LNCaP clone FGC (cell line): ENCODE measurements at regions not wholly inside any gene's neighbourhood (a gene's known extent, or its start where the extent isn't known, plus 50 kb on each side); places are given as distances from the start of the nearest gene placed in this dataset.

Source experiments
- DNase-seq: peaks from one replicate; pipeline ENCODE4 v3.0.0-alpha.2; 2011; ENCODE audit warnings: low read depth
- H3K4me3 ChIP-seq: 2 replicates; pipeline ENCODE4 v1.5.1; 2011; ENCODE audit warnings: mild to moderate bottlenecking, low read depth, low read length, control low read depth
- TF ChIP-seq, protein P1 (sequence below): IDR thresholded peaks from 2 replicates; pipeline ENCODE4 v1.5.1; 2012; ENCODE audit warnings: mild to moderate bottlenecking; ENCODE audit not compliant: control insufficient read depth, insufficient read depth; ENCODE audit errors: extremely low read depth

- TF ChIP-seq, protein P1, sequence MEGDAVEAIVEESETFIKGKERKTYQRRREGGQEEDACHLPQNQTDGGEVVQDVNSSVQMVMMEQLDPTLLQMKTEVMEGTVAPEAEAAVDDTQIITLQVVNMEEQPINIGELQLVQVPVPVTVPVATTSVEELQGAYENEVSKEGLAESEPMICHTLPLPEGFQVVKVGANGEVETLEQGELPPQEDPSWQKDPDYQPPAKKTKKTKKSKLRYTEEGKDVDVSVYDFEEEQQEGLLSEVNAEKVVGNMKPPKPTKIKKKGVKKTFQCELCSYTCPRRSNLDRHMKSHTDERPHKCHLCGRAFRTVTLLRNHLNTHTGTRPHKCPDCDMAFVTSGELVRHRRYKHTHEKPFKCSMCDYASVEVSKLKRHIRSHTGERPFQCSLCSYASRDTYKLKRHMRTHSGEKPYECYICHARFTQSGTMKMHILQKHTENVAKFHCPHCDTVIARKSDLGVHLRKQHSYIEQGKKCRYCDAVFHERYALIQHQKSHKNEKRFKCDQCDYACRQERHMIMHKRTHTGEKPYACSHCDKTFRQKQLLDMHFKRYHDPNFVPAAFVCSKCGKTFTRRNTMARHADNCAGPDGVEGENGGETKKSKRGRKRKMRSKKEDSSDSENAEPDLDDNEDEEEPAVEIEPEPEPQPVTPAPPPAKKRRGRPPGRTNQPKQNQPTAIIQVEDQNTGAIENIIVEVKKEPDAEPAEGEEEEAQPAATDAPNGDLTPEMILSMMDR, result no peak
- DNase-seq, result no peak
- no peak overlapping the region for H3K4me3 ChIP-seq
Observed at GRCh38 chr13:48163061-48163460, 68.2 kb upstream of the MED4 start.

DNA sequence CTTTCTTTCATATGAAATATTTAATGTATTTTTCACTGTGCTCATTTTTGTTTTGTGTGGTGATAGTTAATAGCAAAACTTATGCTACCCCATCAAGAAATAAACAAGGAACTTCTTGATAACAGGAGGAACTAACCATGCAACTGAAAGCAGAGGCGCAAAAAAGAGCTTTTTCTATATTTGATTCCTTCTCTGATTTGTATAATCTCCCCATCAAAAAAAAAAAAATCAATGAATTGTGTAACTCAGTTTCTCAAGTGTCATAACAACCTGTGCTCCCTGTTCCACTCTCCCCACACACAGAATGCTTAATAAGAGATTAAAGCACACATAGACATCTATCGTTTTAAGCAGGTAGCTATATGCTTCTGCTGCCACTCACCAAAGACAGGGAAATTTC is 67.3 kb upstream of the MED4 start:
- TF ChIP-seq, protein P1, result no peak
- DNase-seq, result no peak
- H3K4me3 ChIP-seq, result no peak overlapping the region

- TF ChIP-seq, protein P1, result no peak
Observed at GRCh38 chr13:48161530-48162179, 66.8 kb upstream of the MED4 start.

GRCh38 chr13:48160606-48161278 is 65.8 kb upstream of the MED4 start:
- TF ChIP-seq, protein P1, result no peak
- H3K4me3 ChIP-seq, result no peak overlapping the region
- DNase-seq, result no peak

More at GRCh38 chr13:48161530-48162179, 66.8 kb upstream of the MED4 start:
- no peak overlapping the region for H3K4me3 ChIP-seq
- no peak for DNase-seq

DNA sequence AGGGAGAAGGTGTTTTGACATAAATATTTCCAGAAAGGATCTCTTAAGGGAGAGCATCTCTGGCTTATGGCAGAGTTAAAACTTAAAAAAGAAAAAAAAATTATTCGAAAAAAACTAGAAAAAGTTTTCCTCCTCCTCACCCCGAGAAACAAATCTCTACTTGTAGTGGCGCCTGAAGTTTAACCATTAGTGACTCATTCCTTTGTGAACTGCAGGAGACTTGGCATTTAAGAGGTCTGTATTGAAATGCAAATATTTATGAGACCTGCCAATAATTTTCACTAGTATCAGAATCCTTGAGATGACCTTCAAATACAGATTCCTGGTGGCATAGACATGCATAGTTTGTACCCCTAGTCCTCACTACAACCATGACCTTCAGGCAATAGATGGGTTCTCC is 64.9 kb upstream of the MED4 start:
- H3K4me3 ChIP-seq, result no peak overlapping the region
- DNase-seq, result no peak
- TF ChIP-seq, protein P1, result no peak

GRCh38 chr13:48159401-48159800 is 64.5 kb upstream of the MED4 start:
- TF ChIP-seq, protein P1, result no peak
- H3K4me3 ChIP-seq, result no peak overlapping the region
- DNase-seq, result no peak
